NT2/D1 (cell line): ENCODE measurements at regions not wholly inside any gene's neighbourhood (a gene's known extent, or its start where the extent isn't known, plus 50 kb on each side); places are given as distances from the start of the nearest gene placed in this dataset.

Experiments
- SUZ12 ChIP-seq: IDR thresholded peaks from 2 replicates; pipeline ENCODE4 v1.6.1; 2011; ENCODE audit not compliant: insufficient read length, insufficient read depth; ENCODE audit errors: extremely low read depth
- ZNF274 ChIP-seq: IDR thresholded peaks from 2 replicates; pipeline ENCODE4 v1.6.1; 2011; ENCODE audit warnings: mild to moderate bottlenecking, low read depth, low read length

DNA sequence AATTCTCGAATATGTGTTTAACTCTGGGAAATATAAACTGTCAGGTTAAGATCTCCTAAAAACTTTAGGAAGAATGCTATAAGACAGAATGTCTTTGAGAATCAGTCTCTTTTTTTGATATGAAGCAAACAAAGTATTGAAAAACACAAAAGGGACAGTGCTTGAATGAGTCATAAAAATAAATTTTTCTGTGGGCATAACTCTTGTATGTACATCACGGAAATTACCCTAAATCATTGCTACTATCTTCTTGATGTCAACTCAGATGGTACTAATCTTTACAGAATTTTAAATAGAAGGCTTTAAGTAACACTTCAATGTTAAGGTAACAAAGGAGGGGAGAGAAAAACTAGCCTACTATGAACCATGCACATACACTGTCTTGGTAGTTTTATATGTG lies 244.0 kb upstream of the AMIGO2 start:
- TF ChIP-seq SUZ12 (no peak), ZNF274 (no peak)
